Thyroid gland (tissue), 4 donors: ENCODE measurements at regions not wholly inside any gene's neighbourhood (a gene's known extent, or its start where the extent isn't known, plus 50 kb on each side); places are given as distances from the start of the nearest gene placed in this dataset.

Source experiments
- POLR2A ChIP-seq, 2 donors: fragments of 450-650 bp; IDR thresholded peaks; one replicate each; pipeline ENCODE4 v1.6.1; 2017; ENCODE audit warnings: antibody characterized with exemption in 2 of 2, mild to moderate bottlenecking in 2 of 2, moderate library complexity in 1 of 2
- TF ChIP-seq, protein P1 (sequence below), 6 experiments: fragments of 200-600 bp in 3 of 6; fragments of 450-650 bp in 3 of 6; sonication (generic) in 3 of 6; IDR thresholded peaks; one replicate each; pipeline ENCODE4 v1.5.1; 2016 to 2019; ENCODE audit warnings: antibody characterized with exemption in 6 of 6, mild to moderate bottlenecking in 2 of 6, inconsistent platforms in 1 of 6, moderate library complexity in 1 of 6

DNA sequence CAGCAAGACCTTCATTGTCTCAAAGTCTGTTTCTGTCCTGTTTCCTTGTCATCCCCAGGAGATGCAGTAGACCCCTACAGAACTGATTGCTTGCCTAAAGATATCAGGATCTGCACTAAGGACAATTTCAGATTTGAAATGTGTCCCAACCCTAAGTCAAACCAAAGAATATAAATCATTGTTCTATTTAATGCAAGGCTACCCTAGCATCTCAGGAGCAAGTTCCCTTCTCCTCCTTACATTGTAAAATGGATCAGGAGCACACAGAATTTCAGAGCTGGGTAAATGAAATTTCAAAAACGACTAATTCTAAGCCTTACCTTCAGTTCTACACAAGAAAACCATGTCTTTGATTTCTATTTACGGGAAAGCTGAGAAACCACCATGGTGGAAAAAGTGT lies 360.9 kb upstream of the KCNH8 start:
- TF ChIP-seq, protein P1, sequence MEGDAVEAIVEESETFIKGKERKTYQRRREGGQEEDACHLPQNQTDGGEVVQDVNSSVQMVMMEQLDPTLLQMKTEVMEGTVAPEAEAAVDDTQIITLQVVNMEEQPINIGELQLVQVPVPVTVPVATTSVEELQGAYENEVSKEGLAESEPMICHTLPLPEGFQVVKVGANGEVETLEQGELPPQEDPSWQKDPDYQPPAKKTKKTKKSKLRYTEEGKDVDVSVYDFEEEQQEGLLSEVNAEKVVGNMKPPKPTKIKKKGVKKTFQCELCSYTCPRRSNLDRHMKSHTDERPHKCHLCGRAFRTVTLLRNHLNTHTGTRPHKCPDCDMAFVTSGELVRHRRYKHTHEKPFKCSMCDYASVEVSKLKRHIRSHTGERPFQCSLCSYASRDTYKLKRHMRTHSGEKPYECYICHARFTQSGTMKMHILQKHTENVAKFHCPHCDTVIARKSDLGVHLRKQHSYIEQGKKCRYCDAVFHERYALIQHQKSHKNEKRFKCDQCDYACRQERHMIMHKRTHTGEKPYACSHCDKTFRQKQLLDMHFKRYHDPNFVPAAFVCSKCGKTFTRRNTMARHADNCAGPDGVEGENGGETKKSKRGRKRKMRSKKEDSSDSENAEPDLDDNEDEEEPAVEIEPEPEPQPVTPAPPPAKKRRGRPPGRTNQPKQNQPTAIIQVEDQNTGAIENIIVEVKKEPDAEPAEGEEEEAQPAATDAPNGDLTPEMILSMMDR (IDR thresholded peaks at IDR 0.05), result no peak
- TF ChIP-seq POLR2A (IDR thresholded peaks at IDR 0.05), result no peak
